Activated T-cell treated with anti-CD3 and anti-CD28 coated beads for 4 hours (primary cell): ENCODE measurements at regions not wholly inside any gene's neighbourhood (a gene's known extent, or its start where the extent isn't known, plus 50 kb on each side); places are given as distances from the start of the nearest gene placed in this dataset.
"Not testable (repeated sequence)": the region's sequence is repeated elsewhere in the genome, so short reads cannot be mapped to it uniquely, and the experiment has no call there.

Experiments used
- DNase-seq: peaks from one replicate; pipeline ENCODE4 v3.0.0-alpha.2; 2020

GRCh38 chr13:48851707-48852106 is 124.0 kb upstream of the FNDC3A start:
- DNase-seq = no peak

GRCh38 chr13:48852911-48853727 is 122.6 kb upstream of the FNDC3A start:
- no peak for DNase-seq

GRCh38 chr13:48853728-48854102 is 122.0 kb upstream of the FNDC3A start:
- DNase-seq = no peak

- no peak for DNase-seq
Measured at GRCh38 chr13:48857576-48857975, 118.1 kb upstream of the FNDC3A start.

- DNase-seq = no peak
Measured at GRCh38 chr13:48858122-48858902, 117.4 kb upstream of the FNDC3A start.

GRCh38 chr13:48859272-48860105 is 116.2 kb upstream of the FNDC3A start:
- DNase-seq = no peak

- no peak for DNase-seq
Measured at GRCh38 chr13:48860364-48860763, 115.3 kb upstream of the FNDC3A start.

- DNase-seq = no peak
Measured at GRCh38 chr13:48862572-48862971, 113.1 kb upstream of the FNDC3A start.

- no peak for DNase-seq
Measured at GRCh38 chr13:48864100-48864499, 111.6 kb upstream of the FNDC3A start.

- DNase-seq = no peak
Measured at GRCh38 chr13:48866249-48866648, 109.5 kb upstream of the FNDC3A start.

GRCh38 chr13:48873081-48873480 is 102.6 kb upstream of the FNDC3A start:
- DNase-seq = no peak

GRCh38 chr13:48873587-48873986 is 102.1 kb upstream of the FNDC3A start:
- DNase-seq = no peak

GRCh38 chr13:48874165-48874564 is 101.5 kb upstream of the FNDC3A start:
- DNase-seq = no peak

GRCh38 chr13:48875047-48875446 is 100.7 kb upstream of the FNDC3A start:
- DNase-seq = no peak

GRCh38 chr13:48876289-48876688 is 99.4 kb upstream of the FNDC3A start:
- DNase-seq = no peak

- no peak for DNase-seq
Measured at GRCh38 chr13:48879432-48879831, 96.3 kb upstream of the FNDC3A start.

- DNase-seq = no peak
Measured at GRCh38 chr13:48879854-48880253, 95.9 kb upstream of the FNDC3A start.

- DNase-seq = not testable (repeated sequence)
Measured at GRCh38 chr13:48883786-48884185, 91.9 kb upstream of the FNDC3A start.

GRCh38 chr13:48885027-48885395 is 90.7 kb upstream of the FNDC3A start:
- DNase-seq = no peak

GRCh38 chr13:48888613-48889012 is 87.1 kb upstream of the FNDC3A start:
- DNase-seq = no peak

GRCh38 chr13:48890391-48890790 is 85.3 kb upstream of the FNDC3A start:
- DNase-seq = no peak

- DNase-seq = no peak
Measured at GRCh38 chr13:48891586-48891985, 84.1 kb upstream of the FNDC3A start.

- no peak for DNase-seq
Measured at GRCh38 chr13:48892053-48892687, 83.5 kb upstream of the FNDC3A start.
